Stimulated activated naive CD8-positive, alpha-beta T cell treated with anti-CD3 and anti-CD28 coated beads, Interleukin-15, Interleukin-2, amounts not matched to agents 100 ng/mL and 50 ng/mL, for 24 hours (primary cell): ENCODE measurements at regions not wholly inside any gene's neighbourhood (a gene's known extent, or its start where the extent isn't known, plus 50 kb on each side); places are given as distances from the start of the nearest gene placed in this dataset.
"Not testable (repeated sequence)": the region's sequence is repeated elsewhere in the genome, so short reads cannot be mapped to it uniquely, and the experiment has no call there.

ENCODE experiments used
- H3K27ac Mint-ChIP-seq: one replicate; pipeline ENCODE4 v1.8.0; 2021; ENCODE audit warnings: mild to moderate bottlenecking, mixed read lengths
- H3K27me3 Mint-ChIP-seq: one replicate; pipeline ENCODE4 v1.8.0; 2021; ENCODE audit warnings: mixed read lengths
- H3K36me3 Mint-ChIP-seq: one replicate; pipeline ENCODE4 v1.8.0; 2021; ENCODE audit warnings: low read depth, mixed read lengths
- H3K4me1 Mint-ChIP-seq: one replicate; pipeline ENCODE4 v1.8.0; 2021; ENCODE audit warnings: low read depth, mixed read lengths
- H3K4me3 Mint-ChIP-seq: one replicate; pipeline ENCODE4 v1.8.0; 2021; ENCODE audit warnings: mild to moderate bottlenecking, mixed read lengths
- H3K9me3 Mint-ChIP-seq: one replicate; pipeline ENCODE4 v1.8.0; 2021; ENCODE audit warnings: mixed read lengths

DNA sequence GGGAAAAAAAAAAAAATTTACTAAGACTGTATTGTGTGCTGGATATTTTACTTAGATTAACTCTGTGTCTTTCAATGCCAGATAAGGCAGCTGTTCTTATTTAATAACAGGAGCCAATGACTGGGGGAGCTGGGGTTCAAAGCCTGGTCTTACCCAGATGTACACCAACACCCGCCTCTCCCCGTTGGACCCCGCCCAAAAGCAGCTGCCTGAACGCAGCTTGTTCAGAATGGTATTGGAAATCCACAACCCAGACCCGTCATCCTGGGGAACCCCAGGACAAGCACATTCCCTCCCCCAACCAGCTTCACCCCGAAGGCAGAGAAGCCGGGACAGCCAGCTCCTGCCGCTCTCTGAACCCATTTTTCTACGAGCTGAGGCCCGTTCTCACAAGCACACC, 113.6 kb upstream of the TMPRSS2 start:
- H3K27ac Mint-ChIP-seq: no peak overlapping the region
- peaks cover 7% of the 10 kb centered on the region for H3K4me1 Mint-ChIP-seq
- H3K36me3 Mint-ChIP-seq: no peaks in the 10 kb centered on the region
- H3K4me3 Mint-ChIP-seq: no peak overlapping the region
- peaks cover 31% of the 10 kb centered on the region for H3K27me3 Mint-ChIP-seq
- H3K9me3 Mint-ChIP-seq: no peaks in the 10 kb centered on the region

DNA sequence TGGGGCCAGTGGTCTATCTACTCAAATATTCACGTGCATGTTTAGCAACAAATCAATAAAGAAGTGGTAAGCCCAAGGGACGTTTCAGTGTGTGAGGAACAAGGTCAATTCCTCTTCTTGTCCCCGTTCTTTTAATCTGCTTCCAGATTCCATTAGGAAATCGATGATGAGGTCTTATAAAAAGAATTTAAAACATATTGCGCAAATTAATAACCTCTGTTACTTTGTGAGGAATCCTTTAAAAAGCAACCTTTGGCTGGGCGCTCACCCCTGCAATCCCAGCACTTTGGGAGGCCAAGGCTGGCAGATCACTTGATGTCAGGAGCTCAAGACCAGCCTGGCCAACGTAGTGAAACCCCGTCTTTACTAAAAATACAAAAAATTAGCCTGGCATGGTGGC, 113.0 kb upstream of the TMPRSS2 start:
- H3K27ac Mint-ChIP-seq: no peak overlapping the region
- no peaks in the 10 kb centered on the region for H3K36me3 Mint-ChIP-seq
- H3K27me3 Mint-ChIP-seq: peaks cover 29% of the 10 kb centered on the region
- no peaks in the 10 kb centered on the region for H3K9me3 Mint-ChIP-seq
- peaks cover 7% of the 10 kb centered on the region for H3K4me1 Mint-ChIP-seq
- H3K4me3 Mint-ChIP-seq: no peak overlapping the region

DNA sequence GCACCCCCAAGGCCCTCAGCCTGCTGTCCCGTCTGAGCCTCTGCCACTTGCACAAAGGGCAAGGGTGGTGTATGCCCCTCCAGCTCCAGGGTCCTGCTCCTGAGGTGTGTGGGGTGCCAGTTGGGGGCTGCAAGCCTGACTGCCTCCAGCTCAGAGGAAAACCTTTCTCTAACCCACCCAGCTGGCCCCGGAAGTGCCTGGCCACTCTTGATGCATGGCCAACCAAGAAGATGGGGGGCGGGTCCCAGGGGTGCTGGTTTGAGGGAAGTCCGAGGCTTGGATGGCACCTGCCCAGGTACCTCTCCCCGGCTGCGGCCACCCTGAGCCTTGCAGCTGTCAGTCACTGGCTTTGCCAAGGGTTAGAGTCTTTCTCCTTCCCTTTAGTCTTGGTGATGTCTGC, 112.6 kb upstream of the TMPRSS2 start:
- Mint-ChIP-seq H3K36me3 (no peaks in the 10 kb centered on the region), H3K27me3 (peaks cover 25% of the 10 kb centered on the region), H3K4me3 (no peak overlapping the region), H3K9me3 (no peaks in the 10 kb centered on the region), H3K27ac (no peak overlapping the region), H3K4me1 (peaks cover 7% of the 10 kb centered on the region)

DNA sequence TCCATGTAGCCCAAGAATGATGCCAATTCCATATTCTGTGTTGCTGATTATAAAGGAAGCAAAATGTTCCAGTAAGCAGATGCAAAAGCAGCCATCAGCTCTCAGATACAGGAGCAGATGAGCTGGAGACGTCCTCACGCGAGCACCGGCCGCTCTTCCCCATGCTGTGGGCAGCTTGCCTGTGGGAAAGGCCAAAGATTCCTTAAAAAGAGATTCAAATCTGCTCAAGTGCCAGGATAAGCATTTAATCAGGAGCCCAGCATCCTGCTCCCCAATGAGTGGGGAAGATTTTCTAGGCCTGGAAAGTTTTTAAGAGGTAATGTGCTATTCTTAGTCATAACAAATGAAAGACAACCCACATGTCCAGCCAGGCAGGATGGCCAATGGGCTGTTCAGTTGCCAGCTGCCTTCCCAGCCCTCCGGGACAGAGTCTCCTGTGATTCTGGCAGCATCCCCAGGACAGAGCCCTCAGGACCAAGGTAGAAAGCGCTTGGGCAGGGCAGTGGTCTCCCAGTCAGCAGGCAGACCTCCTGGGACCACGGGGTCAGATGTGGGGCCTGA, 108.2 kb upstream of the TMPRSS2 start:
- H3K27ac Mint-ChIP-seq: no peak overlapping the region
- no peak overlapping the region for H3K4me3 Mint-ChIP-seq
- no peaks in the 10 kb centered on the region for H3K36me3 Mint-ChIP-seq
- H3K4me1 Mint-ChIP-seq: no peaks in the 10 kb centered on the region
- H3K27me3 Mint-ChIP-seq: peaks cover 26% of the 10 kb centered on the region
- no peaks in the 10 kb centered on the region for H3K9me3 Mint-ChIP-seq

DNA sequence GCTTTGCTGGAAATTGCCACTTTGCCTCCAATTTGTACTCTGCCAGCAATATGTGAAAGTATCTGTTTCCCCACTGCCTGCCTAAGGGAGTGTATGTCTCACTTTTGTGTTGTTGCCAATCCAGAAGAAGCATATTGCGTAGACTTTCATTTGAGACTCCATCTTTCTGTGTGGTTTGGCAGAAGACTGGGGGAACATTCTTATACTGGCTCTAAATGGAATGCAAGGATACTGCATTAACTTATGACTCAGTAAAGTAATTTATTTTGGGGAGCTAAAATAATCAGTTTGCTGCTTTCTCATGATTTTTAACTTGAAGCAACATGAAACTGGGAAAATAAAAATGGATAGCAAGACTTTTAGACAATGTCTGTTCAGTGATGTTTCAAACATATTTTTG, 107.7 kb upstream of the TMPRSS2 start:
- peaks cover 30% of the 10 kb centered on the region for H3K27me3 Mint-ChIP-seq
- no peaks in the 10 kb centered on the region for H3K36me3 Mint-ChIP-seq

DNA sequence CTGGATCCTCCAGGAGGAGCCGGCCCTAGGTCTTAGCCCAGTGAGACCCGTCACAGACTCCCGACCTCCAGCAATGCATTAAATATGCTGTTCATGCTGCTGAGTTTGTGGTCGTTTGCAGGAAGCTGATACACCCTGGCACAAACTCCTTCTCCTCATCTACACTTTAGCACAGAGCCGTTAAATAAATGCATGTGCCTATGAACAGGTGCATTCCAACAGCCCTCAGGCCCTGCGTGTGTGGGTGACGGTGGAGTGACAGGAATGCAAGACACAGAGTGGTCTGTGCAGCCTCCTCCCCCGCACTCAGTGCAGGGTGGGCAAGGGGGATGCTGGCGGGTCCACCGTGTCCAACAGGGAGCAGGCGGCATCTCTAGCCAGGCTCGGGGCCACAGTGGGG, 106.6 kb upstream of the TMPRSS2 start:
- Mint-ChIP-seq H3K27ac (no peak overlapping the region), H3K27me3 (peaks cover 34% of the 10 kb centered on the region), H3K36me3 (no peaks in the 10 kb centered on the region), H3K4me3 (no peak overlapping the region), H3K9me3 (no peaks in the 10 kb centered on the region), H3K4me1 (no peaks in the 10 kb centered on the region)

More for the DNA sequence above, 107.7 kb upstream of the TMPRSS2 start:
- H3K27ac Mint-ChIP-seq: no peak overlapping the region
- no peak overlapping the region for H3K4me3 Mint-ChIP-seq
- no peaks in the 10 kb centered on the region for H3K4me1 Mint-ChIP-seq
- no peaks in the 10 kb centered on the region for H3K9me3 Mint-ChIP-seq

DNA sequence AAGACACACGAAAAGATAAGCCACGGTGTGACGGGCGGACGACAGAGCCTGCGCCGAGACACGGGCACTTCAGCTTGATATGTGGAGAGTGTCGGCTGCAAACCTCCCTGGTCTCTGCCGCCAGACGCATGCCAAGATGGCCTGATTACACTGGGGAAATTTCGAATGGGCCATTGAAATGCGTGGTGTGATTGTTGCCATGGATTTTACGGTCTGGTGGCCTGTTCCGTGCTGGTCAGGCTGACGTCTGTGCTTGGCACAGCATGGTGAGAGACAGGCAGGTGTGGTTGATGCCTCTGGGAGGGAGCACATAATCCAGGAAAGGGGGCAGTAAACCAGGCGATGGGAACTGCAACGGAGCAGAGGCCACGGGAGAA, 105.6 kb upstream of the TMPRSS2 start:
- H3K27me3 Mint-ChIP-seq: peaks cover 34% of the 10 kb centered on the region
- H3K9me3 Mint-ChIP-seq: no peaks in the 10 kb centered on the region
- H3K27ac Mint-ChIP-seq: no peak overlapping the region
- no peaks in the 10 kb centered on the region for H3K36me3 Mint-ChIP-seq
- H3K4me1 Mint-ChIP-seq: no peaks in the 10 kb centered on the region
- H3K4me3 Mint-ChIP-seq: no peak overlapping the region

DNA sequence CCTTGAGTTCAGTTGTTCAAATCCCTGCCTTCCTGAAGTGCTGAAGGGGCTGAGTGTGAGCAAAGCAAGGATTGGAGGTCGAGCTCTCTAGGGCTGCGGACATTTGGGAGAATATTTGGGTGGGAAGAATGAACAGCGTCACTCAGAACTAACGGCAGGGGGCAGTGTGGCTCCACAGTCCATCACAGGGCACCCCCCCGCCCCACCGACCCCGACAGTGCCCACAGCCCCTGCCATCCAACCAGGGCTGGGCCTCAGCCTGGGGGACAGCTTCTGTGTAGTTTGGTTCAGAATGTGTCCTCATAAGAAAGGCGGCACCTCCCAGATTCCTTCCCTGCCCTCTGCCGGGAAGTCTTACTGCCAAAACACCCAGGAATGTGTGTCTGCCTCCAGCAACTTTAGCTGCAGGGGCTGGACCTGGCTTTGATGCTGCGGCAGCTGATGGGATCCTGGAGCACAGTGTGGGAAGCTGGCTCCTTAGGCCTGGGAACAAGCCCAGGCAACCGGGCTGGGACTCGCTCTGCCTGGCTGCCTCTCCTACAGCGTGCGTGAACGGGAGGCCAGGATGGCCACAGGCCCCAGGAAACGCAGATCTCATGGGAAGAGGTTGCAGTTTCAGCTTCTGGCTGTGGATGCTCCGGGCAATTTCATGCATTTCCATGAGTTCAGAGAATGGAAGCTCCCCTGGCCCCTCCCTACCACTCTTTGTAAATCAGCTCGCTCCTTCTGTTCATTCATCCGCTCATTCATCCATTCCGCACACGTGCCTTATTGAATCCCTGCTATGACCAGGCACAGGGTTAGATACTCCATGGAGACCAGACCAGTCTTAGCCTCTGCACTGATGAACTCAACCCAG, 104.9 kb upstream of the TMPRSS2 start:
- no peaks in the 10 kb centered on the region for H3K36me3 Mint-ChIP-seq
- H3K4me3 Mint-ChIP-seq: no peak overlapping the region
- no peaks in the 10 kb centered on the region for H3K9me3 Mint-ChIP-seq
- no peaks in the 10 kb centered on the region for H3K4me1 Mint-ChIP-seq
- peaks cover 36% of the 10 kb centered on the region for H3K27me3 Mint-ChIP-seq
- no peak overlapping the region for H3K27ac Mint-ChIP-seq

DNA sequence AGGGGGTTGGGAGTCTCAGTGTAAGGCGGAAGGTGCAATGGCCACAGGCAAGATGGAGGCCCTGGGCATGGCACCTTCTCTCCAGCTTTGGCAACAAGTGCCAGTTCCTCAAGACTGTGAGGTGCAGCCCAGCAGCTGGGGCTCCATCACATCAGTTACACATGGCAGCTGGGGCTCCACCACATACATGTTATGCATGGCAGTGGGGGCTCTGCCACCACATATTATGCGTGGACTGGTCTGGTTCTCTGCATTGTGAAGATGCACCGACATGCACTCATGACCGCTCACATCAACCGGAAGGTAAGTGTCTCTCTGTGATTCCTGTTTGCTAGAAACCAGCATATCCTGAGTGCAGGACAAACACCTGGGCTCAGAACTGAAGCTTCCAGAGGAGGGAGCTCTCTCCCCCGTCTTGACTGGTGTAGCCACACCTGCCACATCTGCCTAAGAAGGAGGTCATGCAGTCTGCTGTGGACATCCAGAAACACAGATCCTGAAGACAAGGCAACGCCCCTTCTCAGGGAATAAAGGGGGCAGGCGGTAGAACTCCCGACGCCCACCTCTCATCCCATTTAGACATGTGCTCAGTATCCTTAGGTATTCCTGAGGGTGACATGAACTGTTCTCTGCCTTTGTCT, 104.1 kb upstream of the TMPRSS2 start:
- H3K27me3 Mint-ChIP-seq: peaks cover 36% of the 10 kb centered on the region
- no peaks in the 10 kb centered on the region for H3K4me1 Mint-ChIP-seq
- no peaks in the 10 kb centered on the region for H3K9me3 Mint-ChIP-seq
- no peak overlapping the region for H3K4me3 Mint-ChIP-seq
- H3K27ac Mint-ChIP-seq: no peak overlapping the region
- no peaks in the 10 kb centered on the region for H3K36me3 Mint-ChIP-seq

DNA sequence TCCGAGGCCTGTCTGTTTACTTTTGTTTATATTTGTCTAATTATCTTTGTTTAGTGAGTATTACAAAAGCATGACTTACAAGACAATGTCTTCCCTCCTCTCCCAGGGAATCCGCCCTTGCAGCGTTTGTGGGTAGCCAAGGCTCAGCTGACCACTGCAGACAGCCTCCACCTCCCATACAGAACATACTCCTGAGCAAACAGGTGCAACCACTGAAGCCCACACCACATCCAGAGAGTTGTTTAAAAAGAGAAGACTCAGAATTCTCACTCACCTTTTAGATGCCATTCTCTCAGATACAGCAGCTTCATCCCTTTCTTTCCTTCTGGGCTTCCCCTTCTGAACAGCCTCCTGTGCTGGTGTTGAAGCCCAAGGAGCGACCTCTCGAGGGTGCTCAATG, 103.5 kb upstream of the TMPRSS2 start:
- Mint-ChIP-seq H3K27me3 (peaks cover 36% of the 10 kb centered on the region), H3K36me3 (no peaks in the 10 kb centered on the region), H3K9me3 (no peaks in the 10 kb centered on the region), H3K4me1 (no peaks in the 10 kb centered on the region), H3K27ac (no peak overlapping the region), H3K4me3 (no peak overlapping the region)

DNA sequence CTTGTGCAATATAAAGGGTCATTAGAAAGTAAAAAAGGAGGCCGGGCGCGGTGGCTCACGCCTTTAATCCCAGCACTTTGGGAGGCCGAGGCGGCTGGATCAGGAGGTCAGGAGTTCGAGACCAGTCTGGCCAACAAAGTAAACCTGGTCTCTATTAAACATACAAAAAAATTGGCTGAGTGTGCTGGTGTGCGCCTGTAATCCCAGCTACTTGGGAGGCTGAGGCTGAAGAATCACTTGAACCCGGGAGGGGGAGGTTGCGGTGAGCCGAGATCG, 102.8 kb upstream of the TMPRSS2 start:
- not testable (repeated sequence) for H3K4me3 Mint-ChIP-seq, H3K4me1 Mint-ChIP-seq, H3K9me3 Mint-ChIP-seq, H3K27ac Mint-ChIP-seq, H3K36me3 Mint-ChIP-seq
- peaks cover 36% of the 10 kb centered on the region for H3K27me3 Mint-ChIP-seq

DNA sequence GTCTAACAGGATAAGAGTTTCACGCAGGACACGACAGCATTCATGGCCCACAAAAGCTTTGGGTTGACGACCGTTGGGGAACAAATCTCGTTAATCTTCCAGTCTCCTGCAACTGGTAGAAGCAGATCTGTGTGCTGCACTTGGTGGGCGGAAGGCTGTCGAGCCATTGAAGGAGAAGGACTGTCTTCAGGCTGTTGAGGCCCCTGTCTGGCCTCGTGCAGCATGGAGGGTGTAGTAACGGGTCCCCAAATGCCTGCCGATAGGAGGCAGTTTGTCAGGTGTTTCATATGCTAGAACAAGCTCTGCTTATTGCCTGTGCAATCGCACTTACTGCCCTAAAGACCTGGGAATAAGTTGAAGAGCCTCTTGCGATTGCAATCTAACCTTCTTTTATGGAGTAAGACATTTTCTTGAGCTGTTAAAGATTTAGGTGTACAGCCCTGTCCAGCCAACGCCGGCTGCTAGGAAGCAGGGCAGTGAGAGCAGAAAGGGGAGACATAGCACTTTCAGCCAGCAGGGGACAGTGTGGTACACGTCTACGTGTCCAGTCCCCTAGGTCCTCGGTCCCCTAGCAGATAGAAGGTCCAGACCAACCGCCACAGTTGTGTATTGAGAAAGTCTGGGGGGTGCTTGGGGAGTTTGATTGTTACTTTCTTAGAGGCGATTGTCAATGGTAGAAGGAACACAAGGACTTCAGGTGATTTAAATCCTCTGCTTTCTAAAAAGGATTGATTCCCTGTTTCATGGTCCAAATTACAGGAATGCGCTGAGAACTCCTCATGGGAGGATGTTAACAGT, 102.3 kb upstream of the TMPRSS2 start:
- peaks cover 36% of the 10 kb centered on the region for H3K27me3 Mint-ChIP-seq
- H3K36me3 Mint-ChIP-seq: no peaks in the 10 kb centered on the region
- H3K4me1 Mint-ChIP-seq: no peaks in the 10 kb centered on the region
- no peak overlapping the region for H3K27ac Mint-ChIP-seq
- no peaks in the 10 kb centered on the region for H3K9me3 Mint-ChIP-seq
- no peak overlapping the region for H3K4me3 Mint-ChIP-seq

DNA sequence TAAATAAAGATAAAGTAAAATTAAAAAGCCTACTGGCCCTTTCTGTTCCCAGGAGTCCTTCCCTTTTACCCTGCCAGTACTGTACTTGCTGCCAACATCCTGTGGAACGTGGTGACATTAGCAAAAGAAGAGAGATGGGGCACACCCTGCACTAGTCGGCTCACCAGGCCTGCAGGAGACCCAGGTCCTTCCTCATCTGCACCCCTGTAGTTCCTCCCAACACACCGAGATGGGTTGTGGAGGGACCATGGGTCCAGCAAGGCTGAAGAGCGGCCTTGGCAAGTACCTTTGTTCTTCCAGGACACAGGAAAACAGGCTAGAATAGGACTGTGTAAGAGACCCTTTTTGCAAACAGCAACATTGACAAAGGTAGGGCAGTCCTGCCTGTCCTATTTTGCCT, 98.7 kb upstream of the TMPRSS2 start:
- Mint-ChIP-seq H3K27ac (no peak overlapping the region), H3K36me3 (no peaks in the 10 kb centered on the region), H3K9me3 (no peaks in the 10 kb centered on the region), H3K27me3 (peaks cover 29% of the 10 kb centered on the region), H3K4me3 (no peak overlapping the region), H3K4me1 (no peaks in the 10 kb centered on the region)

DNA sequence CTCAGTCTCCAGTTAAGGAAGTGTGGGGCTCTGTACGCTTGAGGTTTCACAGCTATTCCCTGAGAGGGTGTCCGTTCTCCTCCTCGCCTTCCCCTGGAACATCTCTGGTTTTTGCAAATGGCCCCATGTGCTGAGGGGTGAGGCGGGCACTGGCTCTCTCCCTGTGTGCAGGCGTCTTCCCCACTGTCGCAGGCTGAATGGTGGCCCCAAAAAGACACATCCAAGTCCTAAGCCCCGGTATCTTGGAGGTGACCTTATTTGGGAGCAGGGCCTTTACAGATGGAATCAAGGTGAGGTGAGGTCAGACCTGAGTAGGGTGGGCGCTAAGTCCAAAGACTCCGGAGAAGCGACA, 98.0 kb upstream of the TMPRSS2 start:
- H3K4me3 Mint-ChIP-seq: no peak overlapping the region
- H3K9me3 Mint-ChIP-seq: no peaks in the 10 kb centered on the region
- H3K27me3 Mint-ChIP-seq: peaks cover 23% of the 10 kb centered on the region
- no peaks in the 10 kb centered on the region for H3K4me1 Mint-ChIP-seq
- no peaks in the 10 kb centered on the region for H3K36me3 Mint-ChIP-seq
- H3K27ac Mint-ChIP-seq: no peak overlapping the region

DNA sequence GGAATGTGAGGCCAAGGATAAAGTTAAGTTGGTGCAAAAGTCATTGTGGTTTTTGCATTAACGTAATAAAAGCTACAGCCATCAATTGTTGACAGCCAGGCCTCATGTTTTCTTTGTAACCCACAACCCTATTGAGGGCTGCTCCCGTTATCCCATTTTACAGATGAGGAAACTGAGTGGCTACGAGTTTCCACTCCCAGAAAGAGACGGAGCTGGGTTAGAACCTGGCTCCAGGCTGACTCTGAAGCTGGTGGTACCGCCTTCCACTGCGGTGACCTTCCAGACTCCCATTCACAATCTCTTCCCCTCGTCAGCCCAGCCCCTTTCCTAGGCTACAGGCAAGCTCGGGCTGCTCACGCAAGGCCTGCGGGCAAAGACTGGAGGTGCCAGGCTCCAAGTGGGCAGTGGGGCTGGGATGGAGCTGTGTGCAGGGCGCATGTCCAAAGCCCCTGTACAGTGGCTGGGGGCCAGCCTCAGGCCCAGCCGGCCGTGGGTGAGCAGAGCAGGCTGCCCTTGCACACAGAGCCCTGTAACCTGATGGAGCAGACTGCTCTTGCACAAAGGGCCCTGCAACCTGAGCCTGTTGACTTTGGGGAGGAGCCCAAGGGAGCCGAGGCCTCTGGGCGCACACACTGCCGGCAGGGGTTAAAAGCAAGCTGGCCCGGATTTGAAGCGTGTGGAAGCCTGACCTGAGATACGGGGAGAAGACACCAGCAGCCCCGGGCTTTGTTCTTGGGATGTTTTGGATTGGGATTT, 97.4 kb upstream of the TMPRSS2 start:
- no peak overlapping the region for H3K27ac Mint-ChIP-seq
- H3K36me3 Mint-ChIP-seq: no peaks in the 10 kb centered on the region
- H3K4me1 Mint-ChIP-seq: no peaks in the 10 kb centered on the region
- no peak overlapping the region for H3K4me3 Mint-ChIP-seq
- H3K9me3 Mint-ChIP-seq: no peaks in the 10 kb centered on the region
- H3K27me3 Mint-ChIP-seq: peaks cover 18% of the 10 kb centered on the region
